ENCODE measurements at regions not wholly inside any gene's neighbourhood (a gene's known extent, or its start where the extent isn't known, plus 50 kb on each side); places are given as distances from the start of the nearest gene placed in this dataset.

GRCh38 chr1:54497338-54497737, 50.7 kb upstream of the ACOT11 start:
- no peak for DNase-seq (ENCODE audit: low read depth)

GRCh38 chr1:54495954-54496353, 52.1 kb upstream of the ACOT11 start:
- no peak for DNase-seq (ENCODE audit: low read depth)

- peak; percentile 38 for DNase-seq (ENCODE audit: low read depth)
Measured at GRCh38 chr1:54493608-54494007, 54.4 kb upstream of the ACOT11 start.

GRCh38 chr1:54490361-54491248, 57.4 kb upstream of the ACOT11 start:
- DNase-seq (ENCODE audit: low read depth): no peak

- DNase-seq (ENCODE audit: low read depth): no peak
Measured at GRCh38 chr1:54489627-54490250, 58.3 kb upstream of the ACOT11 start.

- DNase-seq (ENCODE audit: low read depth): peak; percentile 69
Measured at GRCh38 chr1:54488779-54489626, 59.0 kb upstream of the ACOT11 start.

GRCh38 chr1:54488065-54488750, 59.8 kb upstream of the ACOT11 start:
- peak; percentile 91 for DNase-seq (ENCODE audit: low read depth)

- DNase-seq (ENCODE audit: low read depth): no peak
Measured at GRCh38 chr1:54487571-54488050, 60.4 kb upstream of the ACOT11 start.

GRCh38 chr1:54486907-54487306, 61.1 kb upstream of the ACOT11 start:
- no peak for DNase-seq (ENCODE audit: low read depth)

- DNase-seq (ENCODE audit: low read depth): no peak
Measured at GRCh38 chr1:54485416-54485815, 62.6 kb upstream of the ACOT11 start.

GRCh38 chr1:54483875-54484437, 64.1 kb upstream of the ACOT11 start:
- DNase-seq (ENCODE audit: low read depth): no peak

GRCh38 chr1:54481201-54481884, 66.7 kb upstream of the ACOT11 start:
- no peak for DNase-seq (ENCODE audit: low read depth)

GRCh38 chr1:54480525-54480848, 67.5 kb upstream of the ACOT11 start:
- no peak for DNase-seq (ENCODE audit: low read depth)

- DNase-seq (ENCODE audit: low read depth): no peak
Measured at GRCh38 chr1:54479841-54480524, 68.0 kb upstream of the ACOT11 start.

GRCh38 chr1:54479251-54479650, 68.8 kb upstream of the ACOT11 start:
- DNase-seq (ENCODE audit: low read depth): no peak

- DNase-seq (ENCODE audit: low read depth): no peak
Measured at GRCh38 chr1:54477153-54477561, 70.9 kb upstream of the ACOT11 start.

- DNase-seq (ENCODE audit: low read depth): no peak
Measured at GRCh38 chr1:54476530-54477109, 70.4 kb upstream of the SSBP3 start.

- no peak for DNase-seq (ENCODE audit: low read depth)
Measured at GRCh38 chr1:54475946-54476516, 69.8 kb upstream of the SSBP3 start.

GRCh38 chr1:54475357-54475881, 69.2 kb upstream of the SSBP3 start:
- DNase-seq (ENCODE audit: low read depth): no peak
